Neural cell (in vitro differentiated cells): ENCODE measurements at regions not wholly inside any gene's neighbourhood (a gene's known extent, or its start where the extent isn't known, plus 50 kb on each side); places are given as distances from the start of the nearest gene placed in this dataset.

Source experiments
- H2AFZ ChIP-seq: fragments of 200-600, 300-800 bp; sonication (generic), shearing (Covaris generic); 2 replicates; pipeline ENCODE4 v1.6.0; 2014; ENCODE audit warnings: low read depth, mild to moderate bottlenecking, antibody characterized with exemption, low read length, moderate library complexity
- H3F3A ChIP-seq: fragments of 200-600 bp; shearing (Covaris generic); 2 replicates; pipeline ENCODE4 v1.6.1; 2016; ENCODE audit warnings: mild to moderate bottlenecking, moderate library complexity, mixed read lengths, antibody characterized with exemption, low read length; ENCODE audit not compliant: insufficient read depth, poor library complexity, severe bottlenecking
- H3K27ac ChIP-seq: fragments of 200-600, 300-800 bp; sonication (generic), shearing (Covaris generic); 2 replicates; pipeline ENCODE4 v1.5.1; 2014; ENCODE audit warnings: mild to moderate bottlenecking, low read length, moderate library complexity
- H3K27me3 ChIP-seq: fragments of 300-800, 200-600 bp; sonication (generic), shearing (Covaris generic); 2 replicates; pipeline ENCODE4 v1.6.0; 2014; ENCODE audit warnings: mild to moderate bottlenecking, low read depth, low read length, moderate library complexity; ENCODE audit not compliant: insufficient read depth
- H3K36me3 ChIP-seq: fragments of 300-800, 200-600 bp; sonication (generic), shearing (Covaris generic); 2 replicates; pipeline ENCODE4 v1.5.1; 2014; ENCODE audit warnings: mild to moderate bottlenecking, antibody characterized with exemption, low read length, moderate library complexity; ENCODE audit not compliant: insufficient read depth
- H3K4me2 ChIP-seq: fragments of 300-800, 200-600 bp; sonication (generic), shearing (Covaris generic); 2 replicates; pipeline ENCODE4 v1.6.0; 2014; ENCODE audit warnings: mild to moderate bottlenecking, low read length
- H3K4me3 ChIP-seq: fragments of 300-800, 200-600 bp; sonication (generic), shearing (Covaris generic); 2 replicates; pipeline ENCODE4 v1.5.1; 2014; ENCODE audit warnings: mild to moderate bottlenecking, low read length, moderate library complexity
- H3K79me2 ChIP-seq: fragments of 200-600 bp; shearing (Covaris generic); replicated peaks from 2 replicates; pipeline ENCODE4 v1.6.0; 2014; ENCODE audit warnings: mild to moderate bottlenecking, low read length, moderate library complexity; ENCODE audit not compliant: insufficient read depth
- H3K9ac ChIP-seq: fragments of 300-800, 200-600 bp; sonication (generic), shearing (Covaris generic); 2 replicates; pipeline ENCODE4 v1.6.1; 2016; ENCODE audit warnings: mild to moderate bottlenecking, low read length, mixed read lengths
- H3K9me2 ChIP-seq: fragments of 200-600 bp; shearing (Covaris generic); 2 replicates; pipeline ENCODE4 v1.6.1; 2016; ENCODE audit warnings: mild to moderate bottlenecking, low read length, mixed read lengths; ENCODE audit not compliant: insufficient read depth
- H3K9me3 ChIP-seq: fragments of 200-600, 300-800 bp; sonication (generic), shearing (Covaris generic); 2 replicates; pipeline ENCODE4 v1.6.1; 2016; ENCODE audit warnings: mild to moderate bottlenecking, mixed run types, low read length, moderate library complexity, mixed read lengths
- H4K20me1 ChIP-seq: fragments of 200-600 bp; shearing (Covaris generic); 2 replicates; pipeline ENCODE4 v1.6.1; 2016; ENCODE audit warnings: mild to moderate bottlenecking, mixed run types; ENCODE audit not compliant: insufficient read depth
- EP300 ChIP-seq: fragments of 450-650 bp; conservative IDR thresholded peaks from 2 replicates; pipeline ENCODE4 v1.6.1; 2014; ENCODE audit warnings: antibody characterized with exemption, mild to moderate bottlenecking, moderate library complexity; ENCODE audit not compliant: poor library complexity, severe bottlenecking
- EZH2 ChIP-seq: fragments of 200-600, 300-800 bp; shearing (Covaris generic), sonication (generic); IDR thresholded peaks from 2 replicates; pipeline ENCODE4 v1.6.1; 2014; ENCODE audit warnings: antibody characterized with exemption, low read length, borderline replicate concordance, mild to moderate bottlenecking; ENCODE audit not compliant: insufficient read depth, poor library complexity, severe bottlenecking
- MXI1 ChIP-seq: fragments of 450-650 bp; conservative IDR thresholded peaks from 2 replicates; pipeline ENCODE4 v1.6.1; 2014; ENCODE audit warnings: antibody characterized with exemption, mild to moderate bottlenecking; ENCODE audit not compliant: poor library complexity, severe bottlenecking
- POLR2AphosphoS5 ChIP-seq: IDR thresholded peaks from 2 replicates; pipeline ENCODE4 v1.6.1; 2012
- RAD21 ChIP-seq: fragments of 450-650 bp; conservative IDR thresholded peaks from 2 replicates; pipeline ENCODE4 v1.6.1; 2014; ENCODE audit warnings: antibody characterized with exemption, mild to moderate bottlenecking, moderate library complexity
- SMC3 ChIP-seq: fragments of 450-650 bp; conservative IDR thresholded peaks from 2 replicates; pipeline ENCODE4 v1.6.1; 2014; ENCODE audit warnings: antibody characterized with exemption, mild to moderate bottlenecking, moderate library complexity; ENCODE audit not compliant: poor library complexity
- TAF1 ChIP-seq: IDR thresholded peaks from 2 replicates; pipeline ENCODE4 v1.6.1; 2012; ENCODE audit warnings: low read depth
- TF ChIP-seq, protein P1 (sequence below): IDR thresholded peaks from 2 replicates; pipeline ENCODE4 v1.6.1; 2012; ENCODE audit warnings: borderline replicate concordance
- TF ChIP-seq, protein P2 (sequence below): fragments of 450-650 bp; IDR thresholded peaks from 2 replicates; pipeline ENCODE4 v1.5.1; 2014; ENCODE audit warnings: antibody characterized with exemption, mild to moderate bottlenecking, moderate library complexity; ENCODE audit not compliant: poor library complexity, severe bottlenecking

DNA sequence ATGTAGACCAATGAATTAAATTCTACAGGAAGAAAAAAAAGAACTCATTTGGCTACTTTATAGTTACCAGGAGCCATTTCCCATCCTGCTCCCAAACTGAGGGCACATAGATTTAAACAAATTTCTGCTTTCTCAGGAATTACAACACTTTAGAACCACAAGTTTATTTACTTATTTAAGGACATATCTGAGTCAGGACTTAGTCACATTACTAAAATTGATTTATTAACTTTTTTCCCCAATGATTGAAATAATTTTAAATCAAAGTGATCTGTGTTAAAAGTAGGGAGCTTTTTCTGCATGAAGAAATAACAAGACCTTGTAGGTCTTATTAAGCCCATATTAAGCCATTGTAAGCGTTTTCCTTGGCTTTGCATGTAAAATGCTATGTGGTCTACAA lies 291.0 kb upstream of the HAND2 start:
- no peak overlapping the region for H2AFZ ChIP-seq
- H3K9me2 ChIP-seq = no peaks in the 10 kb centered on the region
- no peaks in the 10 kb centered on the region for H3F3A ChIP-seq
- no peaks in the 10 kb centered on the region for H3K36me3 ChIP-seq
- H4K20me1 ChIP-seq = no peaks in the 10 kb centered on the region
- no peaks in the 10 kb centered on the region for H3K9me3 ChIP-seq
- no peaks in the 10 kb centered on the region for H3K27me3 ChIP-seq
- H3K27ac ChIP-seq = no peak overlapping the region
- H3K4me2 ChIP-seq = no peak overlapping the region
- H3K4me3 ChIP-seq = no peak overlapping the region
- no peak overlapping the region for H3K9ac ChIP-seq
- TF ChIP-seq SMC3 = no peak
- no peak for TF ChIP-seq EZH2
- no peak for TF ChIP-seq MXI1
- no peak for TF ChIP-seq POLR2AphosphoS5
- TF ChIP-seq TAF1 = no peak
- TF ChIP-seq, protein P1, sequence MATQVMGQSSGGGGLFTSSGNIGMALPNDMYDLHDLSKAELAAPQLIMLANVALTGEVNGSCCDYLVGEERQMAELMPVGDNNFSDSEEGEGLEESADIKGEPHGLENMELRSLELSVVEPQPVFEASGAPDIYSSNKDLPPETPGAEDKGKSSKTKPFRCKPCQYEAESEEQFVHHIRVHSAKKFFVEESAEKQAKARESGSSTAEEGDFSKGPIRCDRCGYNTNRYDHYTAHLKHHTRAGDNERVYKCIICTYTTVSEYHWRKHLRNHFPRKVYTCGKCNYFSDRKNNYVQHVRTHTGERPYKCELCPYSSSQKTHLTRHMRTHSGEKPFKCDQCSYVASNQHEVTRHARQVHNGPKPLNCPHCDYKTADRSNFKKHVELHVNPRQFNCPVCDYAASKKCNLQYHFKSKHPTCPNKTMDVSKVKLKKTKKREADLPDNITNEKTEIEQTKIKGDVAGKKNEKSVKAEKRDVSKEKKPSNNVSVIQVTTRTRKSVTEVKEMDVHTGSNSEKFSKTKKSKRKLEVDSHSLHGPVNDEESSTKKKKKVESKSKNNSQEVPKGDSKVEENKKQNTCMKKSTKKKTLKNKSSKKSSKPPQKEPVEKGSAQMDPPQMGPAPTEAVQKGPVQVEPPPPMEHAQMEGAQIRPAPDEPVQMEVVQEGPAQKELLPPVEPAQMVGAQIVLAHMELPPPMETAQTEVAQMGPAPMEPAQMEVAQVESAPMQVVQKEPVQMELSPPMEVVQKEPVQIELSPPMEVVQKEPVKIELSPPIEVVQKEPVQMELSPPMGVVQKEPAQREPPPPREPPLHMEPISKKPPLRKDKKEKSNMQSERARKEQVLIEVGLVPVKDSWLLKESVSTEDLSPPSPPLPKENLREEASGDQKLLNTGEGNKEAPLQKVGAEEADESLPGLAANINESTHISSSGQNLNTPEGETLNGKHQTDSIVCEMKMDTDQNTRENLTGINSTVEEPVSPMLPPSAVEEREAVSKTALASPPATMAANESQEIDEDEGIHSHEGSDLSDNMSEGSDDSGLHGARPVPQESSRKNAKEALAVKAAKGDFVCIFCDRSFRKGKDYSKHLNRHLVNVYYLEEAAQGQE = no peak
- TF ChIP-seq RAD21 = no peak
- TF ChIP-seq, protein P2, sequence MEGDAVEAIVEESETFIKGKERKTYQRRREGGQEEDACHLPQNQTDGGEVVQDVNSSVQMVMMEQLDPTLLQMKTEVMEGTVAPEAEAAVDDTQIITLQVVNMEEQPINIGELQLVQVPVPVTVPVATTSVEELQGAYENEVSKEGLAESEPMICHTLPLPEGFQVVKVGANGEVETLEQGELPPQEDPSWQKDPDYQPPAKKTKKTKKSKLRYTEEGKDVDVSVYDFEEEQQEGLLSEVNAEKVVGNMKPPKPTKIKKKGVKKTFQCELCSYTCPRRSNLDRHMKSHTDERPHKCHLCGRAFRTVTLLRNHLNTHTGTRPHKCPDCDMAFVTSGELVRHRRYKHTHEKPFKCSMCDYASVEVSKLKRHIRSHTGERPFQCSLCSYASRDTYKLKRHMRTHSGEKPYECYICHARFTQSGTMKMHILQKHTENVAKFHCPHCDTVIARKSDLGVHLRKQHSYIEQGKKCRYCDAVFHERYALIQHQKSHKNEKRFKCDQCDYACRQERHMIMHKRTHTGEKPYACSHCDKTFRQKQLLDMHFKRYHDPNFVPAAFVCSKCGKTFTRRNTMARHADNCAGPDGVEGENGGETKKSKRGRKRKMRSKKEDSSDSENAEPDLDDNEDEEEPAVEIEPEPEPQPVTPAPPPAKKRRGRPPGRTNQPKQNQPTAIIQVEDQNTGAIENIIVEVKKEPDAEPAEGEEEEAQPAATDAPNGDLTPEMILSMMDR = no peak
- no peak for TF ChIP-seq EP300
- no peaks in the 10 kb centered on the region for H3K79me2 ChIP-seq

DNA sequence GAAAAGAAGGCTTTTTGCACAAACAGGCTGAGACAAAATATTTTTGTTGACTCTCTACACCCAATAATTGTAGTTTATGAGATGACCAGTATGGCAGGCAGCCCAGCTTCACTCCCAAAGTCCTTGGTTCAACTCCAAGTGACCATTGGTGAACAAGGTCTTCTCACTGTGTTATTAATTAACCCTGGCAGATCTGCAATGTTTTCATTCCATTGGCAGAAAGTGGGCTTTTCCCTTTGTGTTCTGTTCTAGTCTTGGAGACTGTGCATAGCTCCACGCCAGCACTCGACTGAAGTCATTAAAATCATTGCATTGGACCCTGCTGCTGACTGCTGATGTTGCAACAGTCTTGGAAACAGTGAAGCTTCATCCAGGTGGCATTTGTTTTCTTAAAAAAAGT lies 277.3 kb upstream of the HAND2 start:
- Histone ChIP-seq H2AFZ (no peak overlapping the region), H3K4me2 (no peak overlapping the region), H3K9me2 (no peaks in the 10 kb centered on the region), H3K27ac (no peak overlapping the region), H3F3A (no peaks in the 10 kb centered on the region), H3K27me3 (no peaks in the 10 kb centered on the region), H3K9ac (no peak overlapping the region), H4K20me1 (no peaks in the 10 kb centered on the region), H3K79me2 (no peaks in the 10 kb centered on the region), H3K36me3 (no peaks in the 10 kb centered on the region), H3K9me3 (no peaks in the 10 kb centered on the region), H3K4me3 (no peak overlapping the region)
- TF ChIP-seq SMC3 (no peak), EZH2 (no peak)

DNA sequence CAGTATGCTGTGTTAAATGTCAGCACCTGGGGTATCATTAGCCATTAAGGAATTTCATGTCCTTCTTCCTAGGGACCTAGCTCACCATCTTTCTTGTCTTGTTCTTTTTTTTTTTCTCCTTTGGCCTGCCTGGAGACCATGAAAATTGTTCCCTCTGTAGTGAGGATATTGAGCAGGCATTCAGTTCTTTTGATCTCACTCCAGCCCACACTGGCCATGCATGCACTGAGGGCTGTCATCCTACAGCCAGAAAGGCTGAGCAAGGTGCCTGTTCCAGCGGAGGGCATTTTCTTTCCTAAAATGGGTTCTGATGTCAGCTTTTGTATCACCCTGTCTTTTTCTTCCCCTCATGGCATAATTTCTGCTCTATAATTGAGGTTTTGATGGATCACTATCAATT lies 275.9 kb upstream of the HAND2 start:
- Histone ChIP-seq H2AFZ (no peak overlapping the region), H4K20me1 (no peaks in the 10 kb centered on the region)
- TF ChIP-seq, protein P2 = no peak
- TF ChIP-seq RAD21 (no peak), TAF1 (no peak)

More for the DNA sequence above, 275.9 kb upstream of the HAND2 start:
- Histone ChIP-seq H3K27me3 (no peaks in the 10 kb centered on the region), H3K79me2 (no peaks in the 10 kb centered on the region), H3K9ac (no peak overlapping the region), H3K9me2 (no peaks in the 10 kb centered on the region), H3K9me3 (no peaks in the 10 kb centered on the region), H3K27ac (no peak overlapping the region), H3K36me3 (no peaks in the 10 kb centered on the region), H3F3A (no peaks in the 10 kb centered on the region), H3K4me2 (no peak overlapping the region), H3K4me3 (no peak overlapping the region)
